K562 (cell line): ENCODE measurements at regions not wholly inside any gene's neighbourhood (a gene's known extent, or its start where the extent isn't known, plus 50 kb on each side); places are given as distances from the start of the nearest gene placed in this dataset.

Source experiments
- ATAC-seq: fragments of 200-7000 bp; cut with Tn5 transposase; 3 replicates; pipeline ENCODE4 v1.9.1; 2020; ENCODE audit warnings: moderate library complexity
- BruUV-seq: library from RNA; stranded (reverse); fragments of 400-500 nt; replicated peaks from 2 replicates; lab custom pipeline; 2021; lab: Mats Ljungman, UMichigan
- CTCF ChIA-PET: fragments of 300-600 bp; formaldehyde crosslinking; extraction: SDS; loops from one replicate; lab custom pipeline; 2021; ENCODE audit warnings: low intra/inter-chr PET ratio; lab: Yijun Ruan, JAX
- POLR2A ChIA-PET: fragments of 300-600, 350-650 bp; sonication (Branson Sonifier 250); formaldehyde crosslinking; extraction: SDS; loops from one replicate; lab custom pipeline; 2021; ENCODE audit warnings: antibody characterized with exemption, inconsistent platforms; lab: Yijun Ruan, JAX
- DNase-seq, 4 experiments: peaks; one replicate each; pipeline versions ENCODE4 v3.0.0 to v3.0.0-alpha.2; 2011 to 2018; ENCODE audit warnings: low spot score in 3 of 4, mixed read lengths in 3 of 4; ENCODE audit errors: extremely low read depth in 1 of 4
- FAIRE-seq: peaks from 2 replicates; lab custom pipeline; 2011; peaks lifted over from hg19 to GRCh38; lab: Jason Lieb, UNC
- H2AFZ ChIP-seq: 2 replicates; pipeline ENCODE4 v1.6.0; 2011; ENCODE audit warnings: low read depth, low read length, control low read depth, inconsistent platforms
- H3K27ac ChIP-seq: fragments of 200-600 bp; 3 replicates; pipeline ENCODE4 v1.8.0; 2011; ENCODE audit warnings: low read depth, mild to moderate bottlenecking, control low read depth, inconsistent platforms, low read length, moderate library complexity, mixed read lengths; ENCODE audit errors: extremely low read depth
- H3K27me3 ChIP-seq, 2 experiments: fragments of 300-600 bp in 1 of 2; 2 replicates in 1 of 2; 3 replicates in 1 of 2; pipeline versions ENCODE4 v1.6.0 to v1.8.0; 2011; ENCODE audit warnings: inconsistent platforms in 2 of 2, low read length in 2 of 2, mild to moderate bottlenecking in 1 of 2, mixed read lengths in 1 of 2, moderate library complexity in 1 of 2; ENCODE audit not compliant: control insufficient read depth in 2 of 2, insufficient read depth in 2 of 2
- H3K36me3 ChIP-seq: fragments of 300-600 bp; 3 replicates; pipeline ENCODE4 v1.8.0; 2011; ENCODE audit warnings: mild to moderate bottlenecking, low read length, inconsistent platforms; ENCODE audit not compliant: control insufficient read depth, insufficient read depth
- H3K4me1 ChIP-seq, 2 experiments: fragments of 200-600 bp in 1 of 2; replicated peaks in 1 of 2; 2 replicates in 1 of 2; 3 replicates in 1 of 2; pipeline versions ENCODE4 v1.5.1 to v1.8.0; 2011; ENCODE audit warnings: inconsistent platforms in 2 of 2, low read length in 2 of 2, mild to moderate bottlenecking in 1 of 2, mixed read lengths in 1 of 2, moderate library complexity in 1 of 2; ENCODE audit not compliant: control insufficient read depth in 2 of 2, insufficient read depth in 2 of 2
- H3K4me2 ChIP-seq: 2 replicates; pipeline ENCODE4 v1.6.1; 2011; ENCODE audit warnings: low read length, control low read depth, inconsistent platforms, mixed read lengths; ENCODE audit not compliant: insufficient read depth
- H3K4me3 ChIP-seq: fragments of 200-600 bp; sonication (generic), shearing (Covaris generic); 2 replicates; pipeline ENCODE4 v1.5.1; 2016; ENCODE audit warnings: control low read depth, inconsistent platforms
- H3K79me2 ChIP-seq: fragments of 200-600 bp; 3 replicates; pipeline ENCODE4 v1.8.0; 2011; ENCODE audit warnings: low read length, inconsistent platforms; ENCODE audit not compliant: control insufficient read depth, insufficient read depth
- H3K9ac ChIP-seq, 2 experiments: 2 replicates each; pipeline versions ENCODE4 v1.6.0 to v1.6.1; 2011; ENCODE audit warnings: low read depth in 2 of 2, low read length in 2 of 2, control low read depth in 1 of 2, inconsistent platforms in 1 of 2, mild to moderate bottlenecking in 1 of 2, mixed read lengths in 1 of 2; ENCODE audit not compliant: insufficient read depth in 1 of 2
- H3K9me1 ChIP-seq: one replicate; pipeline ENCODE4 v1.6.0; 2011; ENCODE audit warnings: inconsistent platforms, mild to moderate bottlenecking, low read length, moderate library complexity; ENCODE audit not compliant: control insufficient read depth, insufficient read depth
- H3K9me3 ChIP-seq: replicated peaks from 2 replicates; pipeline ENCODE4 v1.5.1; 2011; ENCODE audit warnings: low read depth, low read length, inconsistent platforms; ENCODE audit not compliant: control insufficient read depth, insufficient read depth
- H4K20me1 ChIP-seq: replicated peaks from 2 replicates; pipeline ENCODE4 v1.6.1; 2011; ENCODE audit warnings: low read length, inconsistent platforms, mixed read lengths; ENCODE audit not compliant: control insufficient read depth, insufficient read depth
- KDM5B ChIP-seq: fragments of 200-600 bp; sonication (generic); IDR thresholded peaks from 2 replicates; pipeline ENCODE4 v1.6.1; 2012; ENCODE audit warnings: low read depth, mild to moderate bottlenecking, moderate library complexity, low read length, control low read depth, inconsistent platforms; ENCODE audit not compliant: insufficient replicate concordance
- POLR2G ChIP-seq: fragments of 200-400 bp; formaldehyde crosslinking; IDR thresholded peaks from 2 replicates; pipeline ENCODE4 v1.6.1; 2017; ENCODE audit warnings: low read depth, mild to moderate bottlenecking, antibody characterized with exemption, low read length, moderate library complexity
- PTTG1 ChIP-seq: fragments of 450-650 bp; IDR thresholded peaks from 2 replicates; pipeline ENCODE4 v1.6.1; 2016; ENCODE audit warnings: low read depth, mild to moderate bottlenecking, missing genetic modification characterization, missing compliant biosample characterization
- RBFOX2 ChIP-seq: fragments of 200-400 bp; formaldehyde crosslinking; IDR thresholded peaks from 2 replicates; pipeline ENCODE4 v1.6.1; 2017; ENCODE audit warnings: low read depth, mild to moderate bottlenecking, low read length, moderate library complexity
- ZNF133 ChIP-seq: fragments of 250-450 bp; sonication (Bioruptor Pico); IDR thresholded peaks from 2 replicates; pipeline ENCODE4 v1.4.0; 2020; ENCODE audit warnings: mild to moderate bottlenecking
- WGBS: fragments of 100-300 bp; shearing (Covaris generic); methylation state at CpG from one replicate; pipeline ENCODE4 v1.1.6; 2016; ENCODE audit warnings: low coverage, mixed read lengths; ENCODE audit not compliant: insufficient coverage; ENCODE audit errors: missing lambda C conversion rate; 5-methylcytosine and 5-hydroxymethylcytosine counted together
- in situ Hi-C: fragments of 300-500 bp; cut with MboI; formaldehyde crosslinking; loops from 4 replicates; pipeline ENCODE4 v1.15.0; 2018; ENCODE audit warnings: inconsistent platforms, mixed read lengths
- intact Hi-C: fragments of 100-400 bp; cut with micrococcal nuclease; formaldehyde crosslinking; loops from 2 replicates; pipeline ENCODE4 v1.14.2; 2022

DNA sequence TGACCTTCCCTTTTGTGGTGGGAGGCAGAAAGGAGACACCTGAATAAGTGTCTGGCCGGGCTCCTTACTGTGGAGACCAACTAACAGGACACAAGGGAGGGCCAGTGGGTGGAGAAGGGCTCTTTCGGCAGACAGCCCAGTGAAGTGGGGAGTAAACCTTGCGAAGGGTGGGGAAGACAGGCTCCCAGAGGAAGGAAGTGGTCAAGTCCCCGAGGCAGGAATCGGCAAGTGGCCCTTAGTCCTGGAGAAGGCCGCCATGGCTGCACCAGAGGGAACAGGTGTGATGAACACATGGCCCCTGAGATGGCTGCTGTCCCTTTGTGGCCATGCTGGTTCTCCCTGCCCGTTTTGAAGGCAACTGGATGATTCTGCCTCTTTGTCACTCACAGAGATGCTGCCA, 187.2 kb upstream of the IGFBP3 start:
- no peak overlapping the region for H3K4me3 ChIP-seq
- no peaks in the 10 kb centered on the region for H3K27me3 ChIP-seq
- BruUV-seq, result no TSS peak
- no peaks in the 10 kb centered on the region for H3K79me2 ChIP-seq
- no peaks in the 10 kb centered on the region for H3K9me1 ChIP-seq
- TF ChIP-seq PTTG1 (tag) (no peak), POLR2G (no peak), RBFOX2 (no peak), KDM5B (no peak)
- no peak for FAIRE-seq
- H3K9ac ChIP-seq, result no peak overlapping the region
- ChIA-PET CTCF (no interaction called here), POLR2A (no interaction called here)
- no peaks in the 10 kb centered on the region for H4K20me1 ChIP-seq
- no peaks in the 10 kb centered on the region for H3K4me1 ChIP-seq
- no peaks in the 10 kb centered on the region for H3K36me3 ChIP-seq
- no peak for DNase-seq
- in situ Hi-C loops, result no loop called here
- no peak overlapping the region for H3K27ac ChIP-seq
- no peak for ATAC-seq
- no peak overlapping the region for H3K4me2 ChIP-seq
- H2AFZ ChIP-seq, result no peak overlapping the region
- H3K9me3 ChIP-seq, result no peaks in the 10 kb centered on the region
- 0% methylated on average over 7 of the region's 7 CpGs for WGBS
- intact Hi-C loops, result no loop called here

GRCh38 chr7:46107610-46108217, 186.6 kb upstream of the IGFBP3 start:
- ATAC-seq, result no peak
- H3K27ac ChIP-seq, result no peak overlapping the region
- H4K20me1 ChIP-seq, result no peaks in the 10 kb centered on the region
- H2AFZ ChIP-seq, result no peak overlapping the region
- H3K9ac ChIP-seq, result no peak overlapping the region
- BruUV-seq, result no TSS peak
- TF ChIP-seq ZNF133 (CRISPR knock-in tag), result no peak
- no peaks in the 10 kb centered on the region for H3K79me2 ChIP-seq
- H3K4me3 ChIP-seq, result no peak overlapping the region
- intact Hi-C loops (no loop called here), in situ Hi-C loops (no loop called here)
- WGBS, result 1% methylated on average over 7 of the region's 7 CpGs
- DNase-seq, result no peak
- H3K27me3 ChIP-seq, result no peaks in the 10 kb centered on the region
- no peak for FAIRE-seq
- no peaks in the 10 kb centered on the region for H3K9me3 ChIP-seq
- no peaks in the 10 kb centered on the region for H3K9me1 ChIP-seq
- H3K4me2 ChIP-seq, result no peak overlapping the region
- ChIA-PET POLR2A (no interaction called here), CTCF (no interaction called here)
- H3K4me1 ChIP-seq, result no peaks in the 10 kb centered on the region
- H3K36me3 ChIP-seq, result no peaks in the 10 kb centered on the region
